ENCODE measurements at regions not wholly inside any gene's neighbourhood (a gene's known extent, or its start where the extent isn't known, plus 50 kb on each side); places are given as distances from the start of the nearest gene placed in this dataset.

DNA sequence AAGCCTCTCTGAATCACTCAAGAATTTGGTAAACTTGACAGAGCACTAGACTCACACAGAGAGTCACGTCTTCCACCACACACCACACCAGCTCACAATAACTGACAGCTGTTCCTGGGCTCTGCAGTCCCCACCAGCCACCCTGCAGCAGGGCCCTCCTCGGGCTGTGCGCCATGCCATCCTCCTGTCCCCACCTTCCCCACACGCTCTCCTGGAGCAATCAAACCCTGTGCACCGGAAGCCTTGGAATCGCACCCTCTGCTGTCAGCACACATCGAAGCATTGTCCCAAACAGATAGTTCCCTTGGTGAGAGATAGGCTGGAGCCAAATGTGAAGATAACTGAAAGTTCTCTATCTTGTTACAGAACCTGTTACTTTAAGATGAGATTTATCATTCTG is 191.0 kb downstream of the TBXT start:
- no peak for TF ChIP-seq POLR2A (IDR thresholded peaks at IDR 0.05)
- TF ChIP-seq, protein P1, sequence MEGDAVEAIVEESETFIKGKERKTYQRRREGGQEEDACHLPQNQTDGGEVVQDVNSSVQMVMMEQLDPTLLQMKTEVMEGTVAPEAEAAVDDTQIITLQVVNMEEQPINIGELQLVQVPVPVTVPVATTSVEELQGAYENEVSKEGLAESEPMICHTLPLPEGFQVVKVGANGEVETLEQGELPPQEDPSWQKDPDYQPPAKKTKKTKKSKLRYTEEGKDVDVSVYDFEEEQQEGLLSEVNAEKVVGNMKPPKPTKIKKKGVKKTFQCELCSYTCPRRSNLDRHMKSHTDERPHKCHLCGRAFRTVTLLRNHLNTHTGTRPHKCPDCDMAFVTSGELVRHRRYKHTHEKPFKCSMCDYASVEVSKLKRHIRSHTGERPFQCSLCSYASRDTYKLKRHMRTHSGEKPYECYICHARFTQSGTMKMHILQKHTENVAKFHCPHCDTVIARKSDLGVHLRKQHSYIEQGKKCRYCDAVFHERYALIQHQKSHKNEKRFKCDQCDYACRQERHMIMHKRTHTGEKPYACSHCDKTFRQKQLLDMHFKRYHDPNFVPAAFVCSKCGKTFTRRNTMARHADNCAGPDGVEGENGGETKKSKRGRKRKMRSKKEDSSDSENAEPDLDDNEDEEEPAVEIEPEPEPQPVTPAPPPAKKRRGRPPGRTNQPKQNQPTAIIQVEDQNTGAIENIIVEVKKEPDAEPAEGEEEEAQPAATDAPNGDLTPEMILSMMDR (IDR thresholded peaks at IDR 0.05): no peak
- TF ChIP-seq POLR2AphosphoS5 (IDR thresholded peaks at IDR 0.05): no peak
- TF ChIP-seq EP300 (IDR thresholded peaks at IDR 0.05): no peak
